ENCODE measurements at regions not wholly inside any gene's neighbourhood (a gene's known extent, or its start where the extent isn't known, plus 50 kb on each side); places are given as distances from the start of the nearest gene placed in this dataset.

- H3K9me3 Mint-ChIP-seq = peaks cover 4% of the 10 kb centered on the region
- DNase-seq (ENCODE audit: extremely low spot score, unreplicated experiment) = no peak
These were observed 1230.1 kb downstream of the PLA2G4A start for GRCh38 chr1:188058801-188059200.

GRCh38 chr1:188061881-188062280 lies 1233.1 kb downstream of the PLA2G4A start:
- Mint-ChIP-seq H3K4me3 (no peak overlapping the region), H3K4me1 (ENCODE audit: unreplicated experiment) (no peaks in the 10 kb centered on the region), H3K27ac (no peak overlapping the region), H3K9me3 (peaks cover 4% of the 10 kb centered on the region), H3K36me3 (no peaks in the 10 kb centered on the region), H3K27me3 (no peaks in the 10 kb centered on the region)
- no peak for TF ChIP-seq CTCF (conservative IDR thresholded peaks at IDR 0.05)
- no peak for DNase-seq (ENCODE audit: extremely low spot score, unreplicated experiment)

More at GRCh38 chr1:188058801-188059200, 1230.1 kb downstream of the PLA2G4A start:
- H3K4me1 Mint-ChIP-seq (ENCODE audit: unreplicated experiment) = no peaks in the 10 kb centered on the region
- no peak overlapping the region for H3K4me3 Mint-ChIP-seq
- H3K27ac Mint-ChIP-seq = no peak overlapping the region
- no peak for TF ChIP-seq CTCF (conservative IDR thresholded peaks at IDR 0.05)
- H3K27me3 Mint-ChIP-seq = no peaks in the 10 kb centered on the region
- no peaks in the 10 kb centered on the region for H3K36me3 Mint-ChIP-seq

GRCh38 chr1:188062456-188062855 lies 1233.7 kb downstream of the PLA2G4A start:
- no peaks in the 10 kb centered on the region for H3K36me3 Mint-ChIP-seq

GRCh38 chr1:188065917-188066316 lies 1237.2 kb downstream of the PLA2G4A start:
- Mint-ChIP-seq H3K27ac (no peak overlapping the region), H3K4me1 (ENCODE audit: unreplicated experiment) (no peaks in the 10 kb centered on the region), H3K27me3 (no peaks in the 10 kb centered on the region), H3K36me3 (no peaks in the 10 kb centered on the region), H3K9me3 (peaks cover 4% of the 10 kb centered on the region), H3K4me3 (no peak overlapping the region)
- no peak for DNase-seq (ENCODE audit: extremely low spot score, unreplicated experiment)
- no peak for TF ChIP-seq CTCF (conservative IDR thresholded peaks at IDR 0.05)

More at GRCh38 chr1:188062456-188062855, 1233.7 kb downstream of the PLA2G4A start:
- Mint-ChIP-seq H3K27ac (no peak overlapping the region), H3K4me1 (ENCODE audit: unreplicated experiment) (no peaks in the 10 kb centered on the region), H3K27me3 (no peaks in the 10 kb centered on the region), H3K9me3 (peaks cover 4% of the 10 kb centered on the region), H3K4me3 (no peak overlapping the region)
- TF ChIP-seq CTCF (conservative IDR thresholded peaks at IDR 0.05) = no peak
- DNase-seq (ENCODE audit: extremely low spot score, unreplicated experiment) = no peak

- Mint-ChIP-seq H3K36me3 (no peaks in the 10 kb centered on the region), H3K27ac (no peak overlapping the region), H3K9me3 (peaks cover 8% of the 10 kb centered on the region), H3K4me1 (ENCODE audit: unreplicated experiment) (no peaks in the 10 kb centered on the region), H3K4me3 (no peak overlapping the region), H3K27me3 (no peaks in the 10 kb centered on the region)
- no peak for TF ChIP-seq CTCF (conservative IDR thresholded peaks at IDR 0.05)
- no peak for DNase-seq (ENCODE audit: extremely low spot score, unreplicated experiment)
These were observed 1242.1 kb downstream of the PLA2G4A start for GRCh38 chr1:188070848-188071247.

- Mint-ChIP-seq H3K27me3 (no peaks in the 10 kb centered on the region), H3K27ac (no peak overlapping the region), H3K9me3 (peaks cover 5% of the 10 kb centered on the region), H3K36me3 (no peaks in the 10 kb centered on the region), H3K4me3 (no peak overlapping the region), H3K4me1 (ENCODE audit: unreplicated experiment) (no peaks in the 10 kb centered on the region)
- no peak for DNase-seq (ENCODE audit: extremely low spot score, unreplicated experiment)
- TF ChIP-seq CTCF (conservative IDR thresholded peaks at IDR 0.05) = no peak
These were observed 1260.3 kb downstream of the PLA2G4A start for GRCh38 chr1:188089015-188089414.

Data from type B pancreatic cell (in vitro differentiated cells).